RKO (cell line): ENCODE measurements at regions not wholly inside any gene's neighbourhood (a gene's known extent, or its start where the extent isn't known, plus 50 kb on each side); places are given as distances from the start of the nearest gene placed in this dataset.

Source experiments
- DNase-seq: peaks from one replicate; pipeline ENCODE4 v3.0.0-alpha.2; 2016; ENCODE audit warnings: low spot score

DNA sequence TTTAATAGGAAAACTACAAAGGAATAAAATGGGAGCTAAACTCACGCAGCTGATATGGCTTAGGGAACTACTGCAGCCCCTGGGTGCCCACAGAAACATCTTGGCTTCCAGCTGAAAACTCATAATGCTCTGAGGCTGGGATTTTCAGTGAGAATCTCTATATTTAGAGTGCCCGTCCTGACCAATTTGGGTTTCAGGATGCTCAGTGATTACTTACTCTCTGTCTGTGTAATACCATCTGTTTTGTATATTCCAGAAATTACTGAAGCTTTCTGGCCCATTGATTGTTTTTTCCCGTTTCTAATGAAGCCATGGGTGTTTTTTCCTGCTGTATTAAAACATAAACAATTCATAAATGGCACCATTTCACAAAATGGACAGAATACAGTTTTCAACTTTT is 50.6 kb upstream of the ZNF385D start:
- DNase-seq, result no peak

DNA sequence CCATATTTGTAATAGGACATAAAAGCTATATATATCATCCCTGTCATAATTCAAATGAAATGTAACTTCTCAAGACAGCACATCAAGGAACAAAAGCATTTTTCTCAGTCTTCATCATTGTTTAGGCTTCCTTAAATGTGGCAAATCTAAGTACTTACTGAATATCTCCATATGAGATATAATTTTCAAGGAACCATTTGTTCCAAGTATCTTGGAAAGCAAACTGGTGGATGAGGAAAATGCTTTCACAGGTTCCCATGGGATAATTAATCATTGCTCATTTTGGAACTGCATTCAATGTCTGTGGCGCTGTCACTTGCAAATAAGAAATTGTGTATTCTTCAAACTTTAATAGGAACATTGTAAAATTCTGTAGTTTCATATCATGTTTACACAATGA is 52.6 kb upstream of the ZNF385D start:
- no peak for DNase-seq

- DNase-seq, result no peak
These were observed 53.3 kb upstream of the ZNF385D start for GRCh38 chr3:21804330-21804729.

DNA sequence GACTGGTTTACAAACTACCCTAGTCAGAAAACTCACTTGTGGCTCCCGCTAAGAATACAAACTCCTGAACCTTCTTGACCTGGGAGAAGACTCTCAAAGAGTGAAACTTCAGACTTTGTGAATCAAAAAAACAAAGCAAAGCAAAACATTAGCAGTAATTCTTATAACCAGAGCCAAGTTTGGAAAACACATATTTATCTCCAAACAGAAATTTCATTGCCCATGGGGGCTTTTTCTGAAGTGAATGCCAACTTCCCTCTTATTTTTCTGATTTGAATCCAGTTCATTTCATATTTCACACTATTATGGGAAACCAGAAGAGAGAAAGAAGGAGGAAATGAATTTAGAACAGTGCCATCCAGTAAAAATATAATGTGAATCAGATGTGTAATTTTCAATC is 55.7 kb upstream of the ZNF385D start:
- DNase-seq, result no peak

- no peak for DNase-seq
These were observed 74.7 kb upstream of the ZNF385D start for GRCh38 chr3:21825684-21826083.

DNA sequence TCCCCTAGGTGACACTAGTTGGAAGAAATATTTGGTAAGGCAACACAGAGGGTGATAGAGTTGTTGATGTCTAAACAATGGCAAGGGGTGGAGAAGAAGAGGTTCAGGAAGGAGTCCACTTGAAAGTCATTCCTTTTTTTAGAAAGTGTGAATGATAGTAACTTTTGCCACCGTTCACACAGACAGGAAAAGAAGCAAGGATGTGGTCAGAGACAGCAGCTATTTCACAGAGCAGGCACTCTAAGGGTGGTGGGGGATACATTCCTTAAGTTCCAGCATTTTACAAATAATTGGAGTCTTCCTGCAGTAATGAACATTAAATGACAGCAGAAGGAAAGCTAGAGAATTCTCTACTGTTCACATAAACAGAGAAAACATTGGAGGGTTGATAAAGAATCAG is 75.4 kb upstream of the ZNF385D start:
- no peak for DNase-seq

DNA sequence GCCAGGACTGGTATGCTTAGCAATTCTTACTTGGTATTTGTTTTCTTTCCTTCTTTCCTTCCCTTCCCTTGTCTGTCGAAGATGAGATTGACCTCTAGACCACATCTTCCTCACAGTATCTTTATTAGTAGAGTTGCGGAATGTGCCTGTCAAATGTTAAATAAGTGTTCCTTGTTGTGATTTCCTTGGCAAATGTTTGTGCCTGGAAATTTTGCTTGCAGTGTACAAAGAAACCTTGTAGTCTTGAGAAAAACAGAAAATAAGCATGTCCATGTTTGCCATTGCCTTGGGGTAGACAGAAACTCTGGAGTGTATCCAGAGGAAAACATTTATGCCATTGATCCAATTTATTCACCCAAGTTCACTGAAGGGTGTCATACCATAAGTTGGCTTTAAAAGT is 79.5 kb upstream of the ZNF385D start:
- no peak for DNase-seq

- DNase-seq, result no peak
These were observed 84.3 kb upstream of the ZNF385D start for GRCh38 chr3:21835264-21835663.

GRCh38 chr3:21836227-21836626 is 85.2 kb upstream of the ZNF385D start:
- no peak for DNase-seq

- DNase-seq, result no peak
These were observed 88.2 kb upstream of the ZNF385D start for GRCh38 chr3:21839176-21839575.

GRCh38 chr3:21839592-21839991 is 88.6 kb upstream of the ZNF385D start:
- peak; percentile 48 for DNase-seq

DNA sequence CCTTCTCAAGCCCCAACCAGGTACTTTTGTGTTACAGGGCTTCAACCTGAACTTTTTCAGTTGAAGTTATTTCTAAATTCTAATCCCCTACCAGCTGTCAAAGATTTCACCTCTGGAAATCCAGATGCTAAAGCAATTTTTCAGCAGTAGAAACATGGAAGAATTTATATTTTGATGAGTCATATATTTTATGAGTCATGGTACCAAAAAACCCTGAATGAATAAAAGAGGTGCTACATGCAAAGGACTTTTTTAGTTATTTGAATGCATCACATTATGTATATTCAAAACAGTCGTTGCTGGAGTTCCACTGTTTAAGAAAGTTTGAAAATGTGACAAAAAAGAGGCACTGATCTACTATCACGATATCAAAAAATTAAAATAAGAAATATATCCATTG is 96.0 kb upstream of the ZNF385D start:
- DNase-seq, result no peak

- DNase-seq, result no peak
These were observed 108.4 kb upstream of the ZNF385D start for GRCh38 chr3:21859124-21860081.

- DNase-seq, result no peak
These were observed 109.1 kb upstream of the ZNF385D start for GRCh38 chr3:21860082-21860475.

DNA sequence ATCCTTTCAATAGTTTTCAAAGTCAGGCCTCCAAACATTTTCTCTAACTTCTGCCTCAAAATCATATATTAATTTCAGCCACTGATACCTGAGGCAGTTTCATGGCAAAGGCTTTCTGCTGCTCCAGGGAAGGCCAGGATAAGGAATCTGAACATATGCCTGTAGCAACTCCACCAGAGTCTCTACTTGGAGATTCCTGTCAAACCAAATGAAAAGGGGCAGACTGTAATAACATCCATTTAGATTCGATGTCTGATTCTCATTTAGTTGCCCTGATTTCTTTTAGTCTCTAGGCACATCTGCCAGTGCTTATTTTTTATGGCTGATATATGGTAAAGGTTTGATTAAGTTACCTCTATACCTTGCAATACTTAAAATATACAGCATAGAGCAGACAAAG is 109.6 kb upstream of the ZNF385D start:
- no peak for DNase-seq

DNA sequence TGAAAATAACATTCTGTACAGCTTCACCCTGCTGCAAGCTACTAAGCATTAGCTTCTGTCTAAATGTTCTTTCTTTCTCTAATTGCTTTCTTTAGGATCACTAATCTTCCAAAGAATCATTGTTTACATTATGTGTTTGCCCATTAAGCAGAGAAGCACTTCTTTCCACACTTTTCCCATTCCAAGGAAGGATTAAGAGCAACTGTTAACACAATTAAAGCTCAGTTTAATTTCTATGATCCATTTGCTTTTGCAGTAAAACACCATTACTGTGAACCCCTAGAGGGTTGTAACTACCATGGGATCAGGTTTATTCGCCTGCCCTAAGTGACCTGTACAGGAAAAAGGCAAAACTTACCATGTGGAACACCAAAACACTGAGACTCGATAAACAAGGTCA is 125.8 kb upstream of the ZNF385D start:
- no peak for DNase-seq

DNA sequence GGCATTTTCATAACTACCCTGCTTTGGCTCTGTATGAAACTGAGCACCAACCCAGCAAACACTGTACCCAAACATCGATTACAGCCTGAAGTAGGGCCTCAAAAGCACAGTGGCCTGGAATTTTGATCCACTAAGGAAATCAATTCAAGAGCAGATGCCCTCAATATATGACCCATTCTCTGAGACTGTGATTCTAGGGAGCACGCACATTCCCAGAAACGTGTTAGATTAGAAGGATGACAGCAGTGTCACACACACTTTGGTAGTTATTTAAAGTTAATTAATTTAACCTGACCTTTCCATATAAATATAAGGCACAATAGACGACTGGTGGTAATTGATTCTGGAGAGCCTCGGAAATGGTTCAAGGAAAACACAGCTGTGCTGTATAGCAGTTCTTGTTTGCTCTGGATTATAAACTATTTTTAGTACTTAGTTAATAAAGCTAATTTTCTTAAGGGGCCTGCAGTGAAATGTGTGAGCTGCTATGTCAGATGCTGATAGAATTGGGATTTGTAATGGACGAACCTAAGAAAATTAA is 126.3 kb upstream of the ZNF385D start:
- DNase-seq, result no peak

GRCh38 chr3:21879184-21879886 is 128.3 kb upstream of the ZNF385D start:
- DNase-seq, result no peak

GRCh38 chr3:21888656-21889055 is 137.6 kb upstream of the ZNF385D start:
- no peak for DNase-seq

DNA sequence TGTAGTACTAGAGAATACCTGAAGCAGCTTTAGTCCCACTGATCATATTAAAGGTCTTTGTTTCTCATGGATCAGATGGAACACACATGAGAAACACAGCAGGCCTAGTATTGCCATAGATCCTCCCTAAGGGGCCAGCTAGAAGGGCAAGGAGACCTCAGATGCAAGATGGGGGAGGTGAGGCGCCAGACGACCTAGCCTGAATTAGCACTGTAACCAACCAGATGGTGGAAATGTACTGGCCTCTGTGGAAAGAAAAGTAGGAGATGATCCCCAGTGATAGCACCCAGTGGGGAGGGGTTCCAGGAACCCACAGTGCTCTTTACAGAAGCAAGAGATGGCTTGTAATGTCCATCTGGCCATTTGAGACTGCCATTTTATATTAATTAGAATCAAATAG is 138.2 kb upstream of the ZNF385D start:
- DNase-seq, result no peak

DNA sequence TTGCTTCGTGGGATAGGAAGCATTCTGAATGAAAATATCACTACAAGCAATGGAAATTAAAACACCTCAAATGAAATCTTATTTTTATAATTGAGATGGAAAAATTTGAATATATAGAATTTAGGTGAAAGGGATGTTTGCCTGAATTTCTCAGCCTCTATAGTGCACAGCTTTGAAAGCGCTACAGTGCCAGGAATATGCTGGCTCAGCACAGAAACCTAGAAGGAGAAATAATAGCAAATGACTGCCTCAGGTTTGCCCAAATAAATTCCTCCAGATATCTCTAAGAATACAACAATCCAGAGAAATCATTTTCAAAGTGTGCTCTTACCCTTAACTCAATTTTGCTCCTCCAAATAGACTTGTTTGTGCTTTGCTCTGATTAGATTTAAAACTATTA is 141.1 kb upstream of the ZNF385D start:
- DNase-seq, result no peak

DNA sequence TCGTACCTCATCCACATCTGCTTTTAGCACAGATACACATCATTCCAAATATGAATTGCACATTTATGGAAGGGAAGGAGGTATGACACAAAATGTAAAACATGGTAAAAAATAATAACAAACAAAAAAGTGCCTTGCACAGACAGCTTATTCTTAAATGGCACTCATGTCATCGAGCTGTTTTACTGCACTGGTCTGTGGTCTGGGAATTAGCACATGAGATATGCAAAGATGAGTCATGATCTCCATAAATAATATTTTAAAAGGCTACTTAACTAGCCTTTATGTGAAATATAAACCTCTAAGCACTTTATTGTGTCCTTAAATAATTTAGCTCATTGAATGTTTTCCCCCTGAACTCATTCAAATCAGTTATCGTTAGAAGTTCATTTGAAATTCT is 142.2 kb upstream of the ZNF385D start:
- DNase-seq, result no peak
